Body of pancreas (tissue), 4 donors: ENCODE measurements at regions not wholly inside any gene's neighbourhood (a gene's known extent, or its start where the extent isn't known, plus 50 kb on each side); places are given as distances from the start of the nearest gene placed in this dataset.

Experiments used
- POLR2A ChIP-seq, 3 donors: fragments of 450-650 bp; IDR thresholded peaks; one replicate each; pipeline ENCODE4 v1.6.1; 2016; ENCODE audit warnings: antibody characterized with exemption in 3 of 3, mild to moderate bottlenecking in 2 of 3
- TF ChIP-seq, protein P1 (sequence below), 7 experiments: fragments of 450-650 bp in 4 of 7; fragments of 200-600 bp in 3 of 7; sonication (generic) in 3 of 7; IDR thresholded peaks; one replicate each; pipeline ENCODE4 v1.5.1; 2016 to 2019; ENCODE audit warnings: antibody characterized with exemption in 7 of 7

DNA sequence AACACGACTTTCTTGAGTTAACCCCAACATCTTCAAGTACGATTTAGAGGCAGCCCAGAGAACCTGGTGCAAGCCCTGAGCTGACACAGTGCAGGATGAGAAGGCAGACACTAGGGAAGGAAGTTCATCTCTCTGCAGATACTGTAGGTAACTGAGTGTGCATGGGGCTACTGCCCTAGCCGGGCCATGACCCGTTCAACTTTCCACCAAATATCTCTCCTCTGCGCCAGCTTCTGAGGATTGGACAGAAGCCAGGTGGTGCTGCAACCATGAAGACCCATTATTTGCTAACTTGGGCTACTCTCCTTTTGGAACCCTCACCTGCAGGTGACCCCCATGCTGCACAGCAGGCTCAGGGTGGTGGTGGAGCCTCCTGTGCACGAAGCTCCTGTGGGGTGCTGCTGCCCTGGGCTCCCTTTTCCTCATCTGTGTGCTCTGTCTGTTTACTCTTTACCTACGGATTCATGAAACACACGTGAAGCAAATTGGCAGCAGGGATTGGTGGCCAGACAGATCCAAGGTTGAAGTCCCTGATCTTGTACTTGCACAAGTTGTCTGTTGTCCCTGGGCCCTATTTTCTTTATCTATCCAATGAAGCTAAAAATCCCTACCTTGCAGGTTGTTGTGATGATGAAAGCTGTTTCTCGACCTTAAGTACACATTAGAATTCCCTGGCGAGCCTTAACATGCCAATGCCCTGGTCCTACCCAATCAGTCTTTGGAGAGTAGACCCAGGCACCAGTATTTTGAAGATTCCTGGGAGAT is 227.8 kb downstream of the LACC1 start:
- no peak for TF ChIP-seq POLR2A (IDR thresholded peaks at IDR 0.05)
- TF ChIP-seq, protein P1, sequence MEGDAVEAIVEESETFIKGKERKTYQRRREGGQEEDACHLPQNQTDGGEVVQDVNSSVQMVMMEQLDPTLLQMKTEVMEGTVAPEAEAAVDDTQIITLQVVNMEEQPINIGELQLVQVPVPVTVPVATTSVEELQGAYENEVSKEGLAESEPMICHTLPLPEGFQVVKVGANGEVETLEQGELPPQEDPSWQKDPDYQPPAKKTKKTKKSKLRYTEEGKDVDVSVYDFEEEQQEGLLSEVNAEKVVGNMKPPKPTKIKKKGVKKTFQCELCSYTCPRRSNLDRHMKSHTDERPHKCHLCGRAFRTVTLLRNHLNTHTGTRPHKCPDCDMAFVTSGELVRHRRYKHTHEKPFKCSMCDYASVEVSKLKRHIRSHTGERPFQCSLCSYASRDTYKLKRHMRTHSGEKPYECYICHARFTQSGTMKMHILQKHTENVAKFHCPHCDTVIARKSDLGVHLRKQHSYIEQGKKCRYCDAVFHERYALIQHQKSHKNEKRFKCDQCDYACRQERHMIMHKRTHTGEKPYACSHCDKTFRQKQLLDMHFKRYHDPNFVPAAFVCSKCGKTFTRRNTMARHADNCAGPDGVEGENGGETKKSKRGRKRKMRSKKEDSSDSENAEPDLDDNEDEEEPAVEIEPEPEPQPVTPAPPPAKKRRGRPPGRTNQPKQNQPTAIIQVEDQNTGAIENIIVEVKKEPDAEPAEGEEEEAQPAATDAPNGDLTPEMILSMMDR (IDR thresholded peaks at IDR 0.05) = no peak
